ENCODE measurements at regions not wholly inside any gene's neighbourhood (a gene's known extent, or its start where the extent isn't known, plus 50 kb on each side); places are given as distances from the start of the nearest gene placed in this dataset.

DNA sequence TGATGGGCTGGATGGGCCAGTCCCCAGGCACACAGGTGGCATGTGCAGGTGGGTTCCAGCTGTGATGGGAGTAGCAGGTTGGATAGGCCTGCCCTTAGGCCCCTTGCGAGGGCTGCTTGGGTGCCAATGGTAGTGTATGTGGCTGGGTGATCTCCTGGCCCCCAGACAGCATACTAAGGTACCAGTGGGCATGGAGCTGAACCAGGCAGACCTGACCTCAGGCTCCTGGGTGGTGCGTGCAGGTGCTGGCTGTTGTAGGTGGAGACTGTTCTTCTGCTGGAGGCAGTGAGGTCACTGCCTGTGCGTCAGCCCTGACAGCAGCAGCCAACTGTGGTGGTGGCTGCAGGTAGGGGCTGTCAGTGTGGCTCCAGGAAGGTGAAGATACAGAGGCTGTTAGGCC lies 384.7 kb downstream of the ANKRD7 start:
- TF ChIP-seq, protein P1, sequence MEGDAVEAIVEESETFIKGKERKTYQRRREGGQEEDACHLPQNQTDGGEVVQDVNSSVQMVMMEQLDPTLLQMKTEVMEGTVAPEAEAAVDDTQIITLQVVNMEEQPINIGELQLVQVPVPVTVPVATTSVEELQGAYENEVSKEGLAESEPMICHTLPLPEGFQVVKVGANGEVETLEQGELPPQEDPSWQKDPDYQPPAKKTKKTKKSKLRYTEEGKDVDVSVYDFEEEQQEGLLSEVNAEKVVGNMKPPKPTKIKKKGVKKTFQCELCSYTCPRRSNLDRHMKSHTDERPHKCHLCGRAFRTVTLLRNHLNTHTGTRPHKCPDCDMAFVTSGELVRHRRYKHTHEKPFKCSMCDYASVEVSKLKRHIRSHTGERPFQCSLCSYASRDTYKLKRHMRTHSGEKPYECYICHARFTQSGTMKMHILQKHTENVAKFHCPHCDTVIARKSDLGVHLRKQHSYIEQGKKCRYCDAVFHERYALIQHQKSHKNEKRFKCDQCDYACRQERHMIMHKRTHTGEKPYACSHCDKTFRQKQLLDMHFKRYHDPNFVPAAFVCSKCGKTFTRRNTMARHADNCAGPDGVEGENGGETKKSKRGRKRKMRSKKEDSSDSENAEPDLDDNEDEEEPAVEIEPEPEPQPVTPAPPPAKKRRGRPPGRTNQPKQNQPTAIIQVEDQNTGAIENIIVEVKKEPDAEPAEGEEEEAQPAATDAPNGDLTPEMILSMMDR (IDR thresholded peaks at IDR 0.05; ENCODE audit: insufficient read depth, low read length, poor library complexity, severe bottlenecking): no peak
- TF ChIP-seq EZH2phosphoT487 (conservative IDR thresholded peaks at IDR 0.05; ENCODE audit: low read length): no peak
